IgD-negative memory B cell (primary cell): ENCODE measurements at regions not wholly inside any gene's neighbourhood (a gene's known extent, or its start where the extent isn't known, plus 50 kb on each side); places are given as distances from the start of the nearest gene placed in this dataset.
A peak's percentile ranks its signal among the peaks of the same experiment; 100 is the strongest.

Experiments used
- H3K27ac Mint-ChIP-seq, 3 donors: one replicate each; pipeline ENCODE4 v1.8.0; 2020 to 2022; ENCODE audit warnings: mild to moderate bottlenecking in 3 of 3, mixed read lengths in 3 of 3, moderate library complexity in 1 of 3
- H3K27me3 Mint-ChIP-seq: one replicate; pipeline ENCODE4 v1.8.0; 2021; ENCODE audit warnings: mixed read lengths
- H3K36me3 Mint-ChIP-seq: one replicate; pipeline ENCODE4 v1.8.0; 2020; ENCODE audit warnings: mild to moderate bottlenecking, mixed read lengths
- H3K4me1 Mint-ChIP-seq, 3 donors: one replicate each; pipeline ENCODE4 v1.8.0; 2020 to 2022; ENCODE audit warnings: mixed read lengths in 3 of 3, mild to moderate bottlenecking in 1 of 3
- H3K4me3 Mint-ChIP-seq, 4 donors: one replicate each; pipeline ENCODE4 v1.8.0; 2020 to 2022; ENCODE audit warnings: mild to moderate bottlenecking in 4 of 4, mixed read lengths in 4 of 4, moderate library complexity in 3 of 4
- H3K9me3 Mint-ChIP-seq, 3 donors: one replicate each; pipeline ENCODE4 v1.8.0; 2020 to 2021; ENCODE audit warnings: mixed read lengths in 3 of 3, mild to moderate bottlenecking in 1 of 3

DNA sequence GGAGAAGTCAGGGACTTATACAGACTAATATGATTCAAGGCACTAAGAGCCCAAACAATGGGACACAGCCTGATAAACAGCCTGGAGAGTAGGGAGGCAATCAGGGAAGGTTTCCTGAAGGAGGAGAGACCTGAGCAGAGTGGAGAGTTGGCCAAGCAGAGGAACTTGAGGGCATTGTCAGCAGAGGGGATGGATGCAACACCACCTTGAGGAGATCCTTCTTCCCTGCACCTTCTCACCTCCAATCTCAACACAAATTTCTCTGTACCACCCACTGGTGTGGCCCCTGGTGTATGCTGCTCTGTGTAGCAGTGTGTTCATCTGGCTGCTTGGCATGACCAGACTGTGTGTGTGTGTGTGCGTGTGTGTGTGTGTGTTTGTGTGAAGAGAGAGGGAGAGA is 146.2 kb downstream of the WDR11 start:
- Mint-ChIP-seq H3K4me1 (no peaks in the 10 kb centered on the region), H3K4me3 (no peak overlapping the region), H3K9me3 (peaks cover 0 to 12% (median 3%) of the 10 kb centered on the region in 3 donors), H3K27me3 (no peaks in the 10 kb centered on the region), H3K27ac (no peak overlapping the region), H3K36me3 (no peaks in the 10 kb centered on the region)

DNA sequence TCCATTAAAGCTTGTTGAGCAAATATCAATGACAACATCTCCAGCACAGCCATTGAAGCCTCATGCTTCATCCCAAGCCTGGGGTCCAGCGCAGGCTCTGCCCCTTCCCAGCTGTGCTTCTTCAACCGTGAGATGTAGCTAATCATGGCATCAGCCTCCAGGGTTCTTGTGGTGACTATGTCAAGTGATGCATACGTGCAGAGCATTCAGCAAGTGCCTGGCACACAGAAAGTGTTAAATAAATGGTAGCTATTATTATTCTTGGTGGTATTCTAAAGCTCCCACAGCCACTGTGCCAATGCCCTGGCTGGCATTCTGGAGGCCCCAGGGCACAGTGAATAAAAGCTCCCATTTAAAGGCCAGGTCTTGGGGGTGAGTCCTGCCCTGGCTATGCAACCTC is 146.6 kb downstream of the WDR11 start:
- H3K4me3 Mint-ChIP-seq: no peak overlapping the region

DNA sequence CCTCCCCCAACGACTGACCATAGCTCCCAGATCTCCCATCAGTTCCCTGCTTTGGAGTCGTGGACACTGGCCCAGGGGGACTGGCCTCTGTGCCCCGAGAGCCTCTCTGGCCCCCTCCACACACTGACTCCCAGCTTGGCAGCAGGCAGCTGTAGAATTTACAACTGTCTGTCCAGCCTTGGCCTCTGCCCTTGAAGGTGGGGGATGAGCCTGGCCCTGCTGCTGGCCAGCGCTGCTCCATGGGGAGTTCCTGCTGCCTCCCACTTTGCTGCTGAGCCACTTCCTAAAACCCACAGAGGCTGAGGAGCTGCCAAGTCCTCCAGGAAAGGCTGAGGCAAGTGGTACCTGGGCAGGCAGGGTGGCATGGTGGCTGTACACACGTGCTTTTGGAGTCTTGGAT is 147.1 kb downstream of the WDR11 start:
- Mint-ChIP-seq H3K36me3 (no peaks in the 10 kb centered on the region), H3K4me3 (no peak overlapping the region), H3K27ac (no peak overlapping the region), H3K4me1 (no peaks in the 10 kb centered on the region), H3K9me3 (peaks cover 0 to 8% (median 7%) of the 10 kb centered on the region in 3 donors), H3K27me3 (no peaks in the 10 kb centered on the region)

More for the DNA sequence above, 146.6 kb downstream of the WDR11 start:
- Mint-ChIP-seq H3K9me3 (peaks cover 0 to 12% (median 3%) of the 10 kb centered on the region in 3 donors), H3K27me3 (no peaks in the 10 kb centered on the region), H3K27ac (no peak overlapping the region), H3K4me1 (no peaks in the 10 kb centered on the region), H3K36me3 (no peaks in the 10 kb centered on the region)

DNA sequence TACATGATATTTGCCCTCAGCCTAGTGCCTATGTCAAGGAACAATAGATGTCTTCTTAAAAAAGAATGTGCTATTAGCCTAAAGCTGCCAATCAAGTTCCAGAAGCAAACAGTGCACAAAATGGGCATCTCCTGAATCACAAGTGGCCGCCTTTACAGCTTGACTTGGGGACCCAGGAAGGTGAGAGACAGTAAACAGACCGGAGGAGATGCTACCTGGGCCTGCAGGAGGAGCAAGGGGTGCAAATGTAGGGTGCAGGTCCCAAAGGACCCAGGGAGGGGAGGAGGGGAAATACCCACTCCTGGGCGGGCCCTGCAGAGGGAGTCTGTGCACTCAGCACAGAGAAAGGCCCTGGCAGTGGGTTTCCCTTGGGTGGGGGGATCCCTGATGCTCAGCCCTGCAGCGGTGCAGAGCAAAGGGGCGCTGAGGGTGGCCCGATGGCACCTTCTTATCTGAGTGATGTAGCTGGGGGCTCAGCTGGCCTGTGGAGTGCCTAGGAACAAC is 147.7 kb downstream of the WDR11 start:
- H3K9me3 Mint-ChIP-seq: peaks cover under 1 to 7% (median 6%) of the 10 kb centered on the region in 3 donors
- peak overlapping the region in 2 of 3 donors; percentile 34 to 44 for H3K27ac Mint-ChIP-seq
- no peaks in the 10 kb centered on the region for H3K27me3 Mint-ChIP-seq
- no peak overlapping the region for H3K4me3 Mint-ChIP-seq
- H3K4me1 Mint-ChIP-seq: no peaks in the 10 kb centered on the region
- no peaks in the 10 kb centered on the region for H3K36me3 Mint-ChIP-seq

DNA sequence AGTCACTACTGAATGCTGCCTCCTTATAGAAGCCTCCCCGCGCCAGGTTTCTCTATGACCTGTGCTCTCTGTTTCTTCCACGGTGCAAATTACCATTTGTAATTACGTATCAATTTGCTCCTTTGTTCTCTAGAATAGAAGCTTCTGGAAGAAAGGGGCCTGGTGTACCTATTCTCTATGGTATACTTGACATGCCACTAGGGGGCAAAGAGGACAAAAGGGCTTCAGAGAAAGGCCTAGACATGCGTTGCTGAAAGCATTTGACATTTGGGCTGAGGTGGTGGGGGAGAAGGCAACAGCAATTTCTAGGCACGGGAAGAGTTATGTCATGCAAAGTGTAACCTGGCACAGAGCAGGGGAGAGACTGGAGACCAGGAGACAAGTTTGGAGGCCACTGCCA is 148.7 kb downstream of the WDR11 start:
- no peak overlapping the region for H3K27ac Mint-ChIP-seq
- H3K4me1 Mint-ChIP-seq: no peaks in the 10 kb centered on the region
- H3K9me3 Mint-ChIP-seq: peaks cover 7 to 15% (median 10%) of the 10 kb centered on the region in 3 donors
- no peaks in the 10 kb centered on the region for H3K36me3 Mint-ChIP-seq
- no peak overlapping the region for H3K4me3 Mint-ChIP-seq
- no peaks in the 10 kb centered on the region for H3K27me3 Mint-ChIP-seq

DNA sequence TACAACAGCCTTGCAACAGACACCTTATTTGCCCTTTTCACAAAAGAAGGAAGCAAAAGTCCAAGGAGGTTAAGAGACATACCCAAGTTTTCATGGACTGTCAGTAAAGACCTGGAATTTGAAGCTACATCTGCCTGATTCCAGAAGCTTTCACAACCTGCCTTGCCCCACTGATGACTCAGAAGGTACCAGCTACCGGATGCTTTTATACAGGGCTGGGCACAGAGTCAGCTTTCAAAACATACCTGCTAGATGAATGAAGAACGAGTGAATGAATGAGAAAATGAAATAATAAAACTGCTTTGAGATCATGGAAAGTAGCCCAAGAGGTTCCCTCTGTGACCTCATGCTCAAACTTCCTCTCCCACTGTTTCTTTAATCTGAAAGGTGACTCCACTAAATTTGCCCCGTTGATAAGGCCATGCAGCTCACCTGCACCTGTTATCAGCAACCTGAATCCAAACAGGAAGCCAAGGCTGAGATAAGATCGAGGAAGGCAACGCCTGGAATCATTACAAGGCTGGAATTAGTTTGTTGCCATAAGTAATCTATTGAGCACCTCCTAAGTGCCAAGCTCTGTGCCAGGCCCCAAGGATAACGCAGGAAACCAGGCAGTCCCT is 151.5 kb downstream of the WDR11 start:
- Mint-ChIP-seq H3K27me3 (no peaks in the 10 kb centered on the region), H3K36me3 (no peaks in the 10 kb centered on the region), H3K4me1 (no peaks in the 10 kb centered on the region), H3K27ac (no peak overlapping the region), H3K9me3 (peaks cover 15 to 32% (median 16%) of the 10 kb centered on the region in 3 donors), H3K4me3 (peak overlapping the region in 1 of 4 donors; percentile 39)

DNA sequence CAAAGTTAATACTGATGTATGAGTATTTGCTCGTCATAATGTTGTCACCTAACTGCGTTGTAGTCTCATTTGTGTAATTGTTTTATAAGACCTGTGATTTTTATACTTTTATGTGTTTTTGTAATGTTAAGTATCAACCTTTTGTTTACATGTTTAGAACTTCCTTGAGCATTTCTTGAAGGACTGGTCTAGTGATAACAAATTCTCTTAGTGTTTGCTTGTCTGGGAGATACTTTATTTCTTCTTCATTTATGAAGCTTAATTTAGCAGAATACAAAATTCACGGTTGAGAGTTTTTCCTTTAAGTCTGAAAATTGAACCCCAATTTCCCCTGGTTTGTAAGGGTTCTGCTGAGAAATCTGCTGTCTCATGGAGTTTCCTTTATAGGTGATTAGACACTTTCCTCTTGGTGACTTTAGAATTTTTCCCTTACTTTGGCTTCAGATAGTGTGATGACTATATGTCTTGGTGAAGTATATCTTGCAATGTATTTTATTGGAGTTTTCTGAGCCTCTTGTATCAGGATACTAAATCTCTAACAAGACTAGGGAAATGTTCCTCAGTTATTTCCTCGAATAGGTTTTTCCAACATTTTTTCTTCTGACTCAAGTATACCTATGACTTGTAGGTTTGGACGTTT is 154.9 kb downstream of the WDR11 start:
- H3K27ac Mint-ChIP-seq: no peak overlapping the region
- peaks cover 12 to 32% (median 15%) of the 10 kb centered on the region in 3 donors for H3K9me3 Mint-ChIP-seq
- H3K4me1 Mint-ChIP-seq: no peaks in the 10 kb centered on the region
- H3K36me3 Mint-ChIP-seq: no peaks in the 10 kb centered on the region
- H3K27me3 Mint-ChIP-seq: no peaks in the 10 kb centered on the region
- no peak overlapping the region for H3K4me3 Mint-ChIP-seq

DNA sequence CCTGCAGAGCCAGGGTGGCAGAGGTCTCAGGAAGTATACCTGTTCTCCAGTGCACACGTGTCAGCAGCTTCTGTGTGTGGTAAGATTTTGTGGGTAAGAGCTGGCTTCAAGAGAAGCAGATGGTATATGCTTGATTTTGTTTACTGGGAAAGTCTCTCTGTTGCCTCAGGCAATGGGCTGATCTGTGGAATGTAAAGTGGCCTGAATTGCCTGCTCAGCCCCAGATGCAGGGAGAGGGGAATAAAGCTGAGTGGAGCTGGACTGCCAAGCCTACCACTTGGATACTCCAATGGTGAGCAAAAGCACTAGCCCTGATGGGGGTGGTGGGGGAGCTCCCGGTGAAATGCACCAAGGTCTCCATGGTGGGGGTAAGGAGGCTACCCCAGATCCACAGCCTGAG is 156.1 kb downstream of the WDR11 start:
- Mint-ChIP-seq H3K4me1 (no peaks in the 10 kb centered on the region), H3K9me3 (peaks cover 12 to 29% (median 17%) of the 10 kb centered on the region in 3 donors), H3K27ac (no peak overlapping the region), H3K27me3 (no peaks in the 10 kb centered on the region), H3K36me3 (no peaks in the 10 kb centered on the region), H3K4me3 (no peak overlapping the region)

DNA sequence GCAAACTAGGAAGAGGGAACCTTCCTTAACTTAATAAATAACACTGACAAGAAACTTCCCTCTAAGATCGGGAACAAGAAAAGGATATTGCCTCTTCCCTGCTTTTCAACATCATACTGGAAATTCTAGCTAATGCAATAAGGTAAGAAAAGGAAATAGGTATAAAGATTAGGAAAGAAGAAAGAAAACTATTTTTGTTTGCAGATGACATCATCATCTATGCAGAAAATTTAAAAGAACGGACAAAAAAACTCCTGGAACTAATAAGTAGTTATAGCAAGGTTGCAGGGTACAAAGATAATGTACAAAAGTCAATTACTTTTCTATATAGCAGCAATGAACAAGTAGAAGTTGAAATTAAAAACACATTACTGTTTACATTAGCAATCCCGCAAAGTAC is 164.8 kb downstream of the WDR11 start:
- Mint-ChIP-seq H3K4me1 (no peaks in the 10 kb centered on the region), H3K4me3 (no peak overlapping the region), H3K36me3 (no peaks in the 10 kb centered on the region), H3K27me3 (peaks cover 1% of the 10 kb centered on the region), H3K27ac (no peak overlapping the region), H3K9me3 (peaks cover 4 to 20% (median 18%) of the 10 kb centered on the region in 3 donors)

DNA sequence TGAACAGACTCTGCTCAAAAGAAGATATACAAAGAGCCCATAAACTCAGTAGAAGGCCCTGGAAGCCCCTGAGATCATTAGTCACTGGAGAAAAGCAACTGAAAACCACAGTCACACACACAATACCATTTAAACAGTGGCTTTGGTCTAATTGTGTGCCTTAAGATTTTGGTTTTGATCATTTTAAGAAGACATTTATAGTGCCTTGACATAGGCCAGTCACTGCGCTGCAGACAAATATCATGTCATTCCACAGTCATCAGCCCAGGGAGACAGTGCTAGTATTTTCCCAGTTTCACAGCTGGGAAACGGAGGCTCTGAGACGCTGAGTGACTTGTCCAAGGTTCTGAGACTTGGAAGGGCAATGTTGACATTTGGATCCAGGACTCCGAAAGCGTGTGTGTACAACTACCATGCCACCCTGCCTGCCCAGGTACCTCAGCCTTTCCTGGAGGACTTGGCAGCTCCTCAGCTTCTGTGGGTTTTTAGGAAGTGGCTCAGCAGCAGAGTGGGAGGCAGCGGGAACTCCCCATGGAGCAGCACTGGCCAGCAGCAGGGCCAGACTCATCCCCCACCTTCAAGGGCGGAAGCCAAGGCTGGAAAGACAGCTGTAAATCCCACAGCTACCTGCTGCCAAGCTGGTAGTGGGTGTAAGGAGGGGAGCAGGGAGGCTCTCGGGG is 173.9 kb downstream of the WDR11 start:
- Mint-ChIP-seq H3K36me3 (no peaks in the 10 kb centered on the region), H3K27ac (no peak overlapping the region), H3K9me3 (peaks cover 4 to 6% (median 4%) of the 10 kb centered on the region in 3 donors)

DNA sequence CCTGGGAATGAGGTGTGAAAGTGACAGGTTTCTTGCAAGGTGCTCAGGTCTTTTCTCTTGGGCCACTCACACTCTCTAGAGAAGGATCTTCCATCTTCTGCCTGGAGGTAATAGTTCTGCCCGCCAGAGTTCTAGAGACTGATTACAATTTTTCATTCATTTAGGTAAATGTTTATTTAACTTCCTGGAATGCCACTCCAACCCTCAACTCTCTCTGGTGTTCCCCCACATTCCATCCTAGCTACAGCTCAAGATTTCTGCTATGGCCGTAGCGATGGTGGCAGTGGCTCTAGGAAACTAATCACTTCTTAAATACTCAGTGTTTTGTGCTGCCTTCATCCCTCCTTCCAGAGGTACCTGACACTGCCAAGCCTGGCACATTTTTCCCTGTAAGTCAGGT is 174.6 kb downstream of the WDR11 start:
- Mint-ChIP-seq H3K27ac (no peak overlapping the region), H3K9me3 (peaks cover 0 to 6% (median 4%) of the 10 kb centered on the region in 3 donors), H3K4me3 (no peak overlapping the region), H3K27me3 (peaks cover 2% of the 10 kb centered on the region), H3K4me1 (no peaks in the 10 kb centered on the region), H3K36me3 (no peaks in the 10 kb centered on the region)

More for the DNA sequence above, 173.9 kb downstream of the WDR11 start:
- Mint-ChIP-seq H3K4me1 (no peaks in the 10 kb centered on the region), H3K27me3 (peaks cover 2% of the 10 kb centered on the region), H3K4me3 (no peak overlapping the region)

DNA sequence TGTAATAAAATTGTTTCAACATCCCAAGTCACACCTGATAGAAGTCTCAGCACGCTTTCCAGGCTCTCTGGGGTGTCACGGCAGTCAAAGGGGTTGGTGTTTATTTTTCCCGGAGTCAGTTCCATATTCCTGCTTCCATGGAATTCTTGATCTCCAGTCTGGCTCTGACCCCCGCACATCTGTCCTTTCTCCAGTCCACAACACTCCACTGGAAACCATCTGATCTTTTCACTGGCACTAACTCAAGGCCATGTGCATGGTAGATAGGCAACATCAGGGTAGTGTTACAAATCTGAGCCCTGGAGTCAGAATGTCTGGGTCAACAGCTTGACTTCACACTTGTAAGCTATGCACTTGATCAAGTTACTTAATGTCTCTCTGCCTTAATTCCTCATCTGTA is 176.2 kb downstream of the WDR11 start:
- H3K4me3 Mint-ChIP-seq: no peak overlapping the region
- no peak overlapping the region for H3K27ac Mint-ChIP-seq
- H3K9me3 Mint-ChIP-seq: peaks cover 0 to under 1% (median 0%) of the 10 kb centered on the region in 3 donors
- H3K27me3 Mint-ChIP-seq: peaks cover 2% of the 10 kb centered on the region
- no peaks in the 10 kb centered on the region for H3K36me3 Mint-ChIP-seq
- H3K4me1 Mint-ChIP-seq: no peaks in the 10 kb centered on the region

DNA sequence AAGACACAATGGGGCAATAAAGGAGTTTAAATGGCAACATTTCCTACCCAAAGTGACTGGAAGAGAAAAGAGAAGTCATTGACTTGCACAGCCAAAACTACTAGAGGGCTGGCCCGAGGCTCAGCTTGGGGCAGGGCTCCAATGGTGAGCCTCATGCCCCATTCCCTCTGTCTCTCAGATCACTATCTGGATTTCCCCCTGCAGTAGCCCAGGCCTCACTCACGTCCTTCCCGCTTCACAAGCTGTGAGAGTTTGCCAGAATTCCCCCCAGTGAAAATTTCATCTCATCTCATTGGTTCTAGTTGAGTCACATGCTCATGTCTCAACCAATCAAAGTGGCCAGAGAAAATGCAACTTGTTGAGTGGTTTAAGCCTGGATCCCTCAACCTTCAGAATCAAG is 181.3 kb downstream of the WDR11 start:
- Mint-ChIP-seq H3K27ac (no peak overlapping the region), H3K27me3 (peaks cover 6% of the 10 kb centered on the region), H3K9me3 (no peaks in the 10 kb centered on the region), H3K4me3 (no peak overlapping the region), H3K36me3 (no peaks in the 10 kb centered on the region), H3K4me1 (no peaks in the 10 kb centered on the region)

DNA sequence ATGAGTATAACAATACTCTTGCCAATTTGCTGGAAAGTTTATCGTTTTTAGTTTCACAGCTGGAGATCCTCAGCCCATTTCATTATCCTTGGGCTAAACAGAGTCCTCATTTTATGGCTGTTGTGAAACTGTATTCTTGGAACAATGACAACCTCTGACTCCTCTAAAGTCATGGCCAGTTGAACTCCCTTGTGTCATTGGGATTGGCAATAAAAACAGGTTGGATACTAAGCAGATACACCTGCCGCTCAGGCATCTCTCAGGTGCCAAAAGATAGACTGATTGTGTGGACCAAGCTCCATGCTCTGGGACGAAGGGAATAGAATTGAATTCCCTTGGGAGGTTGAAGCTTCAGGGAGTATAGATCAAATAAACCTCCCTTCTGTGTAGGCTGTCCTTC is 182.2 kb downstream of the WDR11 start:
- H3K4me1 Mint-ChIP-seq: no peaks in the 10 kb centered on the region
- H3K36me3 Mint-ChIP-seq: no peaks in the 10 kb centered on the region
- H3K4me3 Mint-ChIP-seq: no peak overlapping the region
- H3K9me3 Mint-ChIP-seq: no peaks in the 10 kb centered on the region
- no peak overlapping the region for H3K27ac Mint-ChIP-seq
- H3K27me3 Mint-ChIP-seq: peaks cover 6% of the 10 kb centered on the region

DNA sequence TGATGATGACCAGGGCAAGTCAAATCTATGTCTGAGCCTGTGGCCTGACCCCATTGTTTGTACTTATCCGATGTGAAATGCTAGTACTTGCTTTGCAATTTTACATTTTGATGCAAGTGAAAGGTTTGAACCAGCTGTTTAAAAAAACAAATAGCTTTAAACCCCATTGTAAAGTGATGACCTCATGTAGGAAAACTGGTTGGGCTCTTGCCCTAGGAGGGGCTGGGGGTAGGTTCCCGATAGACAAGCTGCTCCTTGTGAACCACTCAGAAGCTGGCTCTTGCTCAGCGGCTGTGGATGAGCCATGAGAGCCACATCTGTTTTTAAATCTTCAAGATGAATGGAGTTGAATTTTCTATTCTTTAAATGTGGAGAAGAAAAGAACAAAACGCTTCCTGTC is 185.3 kb downstream of the WDR11 start:
- Mint-ChIP-seq H3K9me3 (no peaks in the 10 kb centered on the region), H3K27ac (no peak overlapping the region), H3K4me1 (no peaks in the 10 kb centered on the region), H3K27me3 (peaks cover 7% of the 10 kb centered on the region), H3K4me3 (no peak overlapping the region), H3K36me3 (no peaks in the 10 kb centered on the region)
